Brain pericyte (primary cell): ENCODE measurements at regions not wholly inside any gene's neighbourhood (a gene's known extent, or its start where the extent isn't known, plus 50 kb on each side); places are given as distances from the start of the nearest gene placed in this dataset.

Source experiments
- DNase-seq: peaks from one replicate; pipeline ENCODE4 v3.0.0-alpha.2; 2012; ENCODE audit warnings: low read depth, low spot score

GRCh38 chr4:155514628-155515027 is 137.9 kb upstream of the MAP9 start:
- no peak for DNase-seq

DNA sequence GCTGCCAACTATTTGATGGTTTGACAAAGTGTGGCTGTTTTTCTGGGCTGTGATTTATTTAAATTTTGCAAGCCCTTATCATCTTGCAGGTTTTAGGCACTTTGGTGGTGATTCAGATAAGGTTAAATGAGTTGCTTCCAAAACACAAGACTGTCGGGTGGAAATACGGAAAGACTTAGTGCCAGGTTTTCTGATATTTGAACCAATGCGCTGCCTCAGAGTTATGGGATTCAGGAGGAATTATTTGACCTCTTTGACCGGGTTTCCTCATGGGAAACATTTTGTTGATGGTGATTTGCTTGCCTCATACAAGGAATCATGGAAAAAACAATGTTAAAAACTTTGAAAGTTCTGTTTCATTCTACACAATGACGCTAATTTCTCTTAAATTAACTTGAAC is 136.1 kb upstream of the MAP9 start:
- DNase-seq = no peak

GRCh38 chr4:155512046-155512445 is 135.3 kb upstream of the MAP9 start:
- no peak for DNase-seq

GRCh38 chr4:155510771-155511170 is 134.0 kb upstream of the MAP9 start:
- DNase-seq = no peak

DNA sequence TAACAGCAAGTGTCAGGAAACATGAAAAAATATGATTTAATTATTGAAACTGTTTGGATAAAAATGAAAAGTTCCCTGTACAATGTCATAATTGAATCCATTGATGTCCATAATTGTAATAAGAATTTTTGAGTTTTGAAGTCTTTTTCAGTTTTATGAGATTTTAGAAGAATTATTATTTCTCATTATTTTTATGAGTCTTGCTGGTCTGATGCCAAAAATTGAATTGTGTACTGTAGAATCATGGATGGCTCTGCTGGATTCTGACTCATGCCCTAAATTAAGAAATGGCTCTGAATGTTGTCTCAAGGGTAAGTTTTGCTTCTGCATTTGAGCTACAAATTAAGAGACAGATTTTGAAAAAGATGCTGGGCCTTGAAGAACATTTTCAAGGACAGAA is 132.8 kb upstream of the MAP9 start:
- DNase-seq = no peak

DNA sequence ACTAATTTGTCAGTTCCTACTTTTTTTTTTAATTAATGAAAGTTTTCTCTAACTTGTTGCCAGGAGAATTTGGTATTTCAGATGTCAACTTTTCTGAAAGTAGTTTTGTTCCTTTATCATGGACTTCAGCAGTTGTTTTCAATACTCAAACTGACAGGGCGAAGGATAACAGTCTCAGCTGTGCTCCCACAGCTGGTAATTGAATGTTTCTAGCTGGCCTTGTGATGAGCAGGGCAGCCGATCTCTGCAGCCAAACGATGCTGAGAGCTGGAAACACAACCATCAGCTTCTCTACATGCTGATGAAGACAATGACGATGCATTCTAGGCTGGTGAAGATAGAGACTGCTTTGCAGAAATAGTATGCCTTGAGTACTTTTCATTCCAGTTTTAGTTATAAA is 130.0 kb upstream of the MAP9 start:
- DNase-seq = no peak

DNA sequence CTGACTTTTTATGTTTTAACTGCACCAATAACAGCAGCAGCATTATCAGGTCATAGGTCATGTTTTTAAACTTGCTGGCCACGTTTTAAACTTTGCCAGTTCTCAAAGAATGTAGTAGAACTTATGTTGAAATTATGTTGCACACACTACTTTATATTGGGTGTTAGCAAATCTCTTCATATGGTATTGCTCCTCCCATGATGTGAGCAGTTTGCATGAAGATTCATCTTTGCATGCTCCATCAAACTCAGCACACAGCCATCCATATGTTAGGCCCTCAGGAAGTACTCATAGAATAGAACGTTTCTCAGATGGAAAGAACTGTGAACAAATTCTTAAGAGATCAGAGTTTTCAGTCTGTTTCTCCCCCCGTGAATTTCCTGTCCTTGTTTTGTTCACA is 128.6 kb upstream of the MAP9 start:
- no peak for DNase-seq

DNA sequence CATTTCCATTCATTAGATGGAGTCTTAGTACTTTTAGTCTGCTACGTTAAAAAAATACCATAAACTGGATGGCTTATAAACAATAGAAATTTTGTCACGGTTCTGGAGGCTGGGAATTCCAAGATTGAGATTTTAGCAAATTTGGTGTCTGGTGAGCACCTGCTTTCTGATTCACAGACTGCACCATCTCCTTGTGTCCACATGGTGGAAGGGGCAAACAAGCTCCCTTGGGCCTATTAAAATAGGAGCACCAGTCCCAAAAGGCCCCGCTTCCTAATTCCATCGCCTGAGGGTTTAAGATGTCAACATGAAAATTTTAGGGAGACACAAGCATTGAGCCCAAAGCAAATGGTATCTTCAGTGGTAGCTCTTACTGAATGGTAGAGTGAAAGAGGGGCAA is 120.5 kb upstream of the MAP9 start:
- no peak for DNase-seq

- DNase-seq = no peak
These were observed 119.5 kb upstream of the MAP9 start for GRCh38 chr4:155496294-155496626.

GRCh38 chr4:155495572-155496293 is 119.0 kb upstream of the MAP9 start:
- DNase-seq = no peak

GRCh38 chr4:155494037-155494718 is 117.4 kb upstream of the MAP9 start:
- DNase-seq = no peak

DNA sequence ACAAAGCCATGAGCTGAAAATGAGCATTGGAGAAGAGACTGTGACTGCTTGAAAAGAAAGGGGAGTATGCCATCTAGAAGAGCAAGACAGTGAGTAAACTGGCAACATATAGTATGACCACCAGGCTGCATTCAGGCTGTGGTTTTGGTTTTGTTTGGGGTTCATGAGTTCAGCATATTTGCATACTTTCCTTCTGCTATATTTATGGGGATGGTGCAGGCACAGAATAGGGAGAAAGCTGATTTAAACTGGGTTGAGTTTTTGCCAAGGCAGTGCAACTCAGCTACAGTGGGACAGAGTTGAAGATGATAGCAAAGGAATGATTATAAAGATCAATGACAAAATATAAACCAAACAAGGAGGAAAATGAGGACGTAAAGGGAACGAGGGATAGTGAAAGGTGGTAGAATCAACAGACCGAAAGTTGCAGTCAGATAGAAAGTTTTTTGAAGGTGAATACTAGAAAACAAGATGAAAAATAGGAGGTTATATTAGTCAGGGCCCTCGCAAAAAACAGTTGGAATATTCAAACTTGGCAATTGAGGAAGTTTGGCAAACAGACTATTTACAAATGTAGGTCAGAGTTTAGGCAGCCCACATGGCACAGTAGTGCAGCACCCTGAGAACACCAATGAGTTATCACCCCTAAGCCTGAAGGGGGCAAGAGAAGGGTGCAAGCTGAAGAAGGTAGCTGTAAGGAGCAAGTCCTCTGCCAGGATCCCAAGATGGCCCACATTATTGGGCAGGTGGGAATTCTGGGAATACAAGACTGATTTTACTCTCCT is 114.8 kb upstream of the MAP9 start:
- DNase-seq = no peak

- no peak for DNase-seq
These were observed 112.5 kb upstream of the MAP9 start for GRCh38 chr4:155489271-155489670.

DNA sequence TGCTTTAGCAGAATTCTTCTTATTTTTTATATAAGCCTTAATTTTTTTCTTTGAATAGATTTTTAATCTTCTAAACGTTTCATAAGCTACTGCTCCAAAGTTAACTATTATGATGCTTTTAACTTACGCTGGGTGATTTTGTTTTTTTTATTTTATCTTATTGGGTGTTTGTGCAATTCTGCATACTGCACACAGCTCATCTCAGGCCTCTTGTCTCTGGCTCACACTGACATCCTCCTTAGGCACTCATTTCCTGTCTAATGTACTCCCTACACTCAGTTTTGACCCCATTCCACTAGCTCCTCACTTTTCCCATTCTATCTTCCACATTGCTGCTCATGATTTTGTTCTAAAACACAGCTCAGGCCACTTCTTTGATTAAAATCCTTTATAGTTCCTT is 111.9 kb upstream of the MAP9 start:
- DNase-seq = no peak

DNA sequence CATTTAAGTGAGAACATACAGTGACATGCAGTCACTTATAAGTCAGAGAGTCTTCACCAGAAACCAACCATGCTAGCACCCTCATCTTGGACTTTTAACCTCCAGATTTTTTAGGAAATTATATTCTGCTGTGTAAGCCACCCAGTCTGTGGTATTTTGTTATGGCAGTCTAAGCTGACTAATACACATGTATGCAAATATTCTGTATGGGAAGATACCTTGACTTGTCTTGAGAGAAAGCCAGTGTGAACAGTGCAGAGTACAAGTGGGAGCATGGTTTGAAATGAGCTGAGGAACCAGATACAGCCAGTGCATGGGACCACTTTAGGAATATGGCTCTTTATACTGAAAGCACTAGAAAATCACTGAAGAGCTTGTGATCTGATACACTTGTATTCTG is 110.4 kb upstream of the MAP9 start:
- no peak for DNase-seq

GRCh38 chr4:155481150-155481549 is 104.4 kb upstream of the MAP9 start:
- no peak for DNase-seq

GRCh38 chr4:155479835-155480234 is 103.1 kb upstream of the MAP9 start:
- DNase-seq = no peak

DNA sequence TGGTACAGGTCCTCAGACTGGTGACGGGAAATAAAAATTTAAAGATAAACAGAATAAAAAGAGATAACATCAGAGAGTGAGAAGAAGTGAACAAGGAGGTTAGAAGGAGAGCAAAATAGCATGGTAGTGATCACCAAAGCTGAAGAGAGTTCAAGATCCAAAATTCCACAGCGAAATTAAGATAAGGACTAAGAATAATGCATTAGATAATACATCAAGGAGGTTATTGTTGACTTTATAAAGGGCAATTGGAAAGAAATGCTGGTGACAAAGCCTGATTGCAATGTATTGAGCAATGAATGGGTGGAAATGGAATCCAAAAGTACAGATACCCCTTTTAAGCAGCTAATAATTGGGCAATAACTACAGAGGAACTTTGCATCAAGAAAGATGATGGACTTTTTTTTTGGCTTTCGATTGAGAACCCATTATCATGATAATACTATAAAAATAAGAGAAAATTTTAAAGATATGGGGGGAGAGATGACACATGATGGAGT is 101.6 kb upstream of the MAP9 start:
- DNase-seq = no peak

DNA sequence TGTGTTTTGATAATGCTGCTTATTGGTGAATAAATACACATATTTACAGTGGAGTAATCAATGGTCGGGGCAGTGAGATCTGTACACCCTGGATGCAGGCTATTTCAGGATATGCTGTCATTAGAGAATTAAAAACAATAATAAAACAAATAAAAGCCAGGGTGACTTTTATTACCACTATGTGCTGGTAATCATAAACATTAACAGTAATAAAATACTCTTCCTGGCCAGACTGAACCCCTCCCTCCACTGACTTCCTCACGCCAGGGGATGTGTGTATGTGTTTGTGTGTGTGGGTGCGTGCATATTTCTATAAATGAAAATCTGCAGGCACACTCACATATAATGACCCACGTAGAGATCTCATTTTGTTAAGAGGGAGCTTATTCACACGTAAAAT is 98.0 kb upstream of the MAP9 start:
- DNase-seq = no peak

DNA sequence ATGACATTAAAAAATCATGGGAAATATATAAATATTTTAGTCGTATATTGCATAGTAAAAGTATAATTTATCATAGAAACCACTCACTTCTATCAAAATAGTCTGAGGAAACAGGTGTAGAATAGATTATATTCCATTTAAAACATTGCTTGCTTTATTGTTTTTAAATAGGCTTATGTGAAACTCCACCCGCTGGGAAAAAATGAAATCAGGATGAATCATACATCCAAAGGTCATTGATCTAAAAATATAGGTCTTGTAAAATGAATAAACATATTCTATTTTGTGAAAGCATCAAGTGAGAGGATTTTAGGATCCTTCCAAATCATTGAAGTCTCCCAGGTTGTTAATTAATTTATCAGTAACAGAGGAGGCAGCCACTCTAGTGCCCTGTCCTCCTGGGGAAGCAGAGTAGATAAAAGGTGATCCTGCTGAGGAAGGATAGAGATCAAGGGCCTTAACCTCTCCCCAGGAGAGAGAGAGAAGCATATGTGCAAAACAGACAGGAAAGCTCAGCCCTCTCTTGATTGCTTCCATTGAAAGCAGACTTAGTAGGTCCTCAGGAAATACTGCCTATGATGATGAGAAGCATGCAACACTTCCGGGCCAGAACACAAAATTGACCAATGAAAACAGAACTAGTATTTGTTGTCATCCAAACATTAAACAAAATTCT is 96.8 kb upstream of the MAP9 start:
- peak; percentile 17 for DNase-seq

DNA sequence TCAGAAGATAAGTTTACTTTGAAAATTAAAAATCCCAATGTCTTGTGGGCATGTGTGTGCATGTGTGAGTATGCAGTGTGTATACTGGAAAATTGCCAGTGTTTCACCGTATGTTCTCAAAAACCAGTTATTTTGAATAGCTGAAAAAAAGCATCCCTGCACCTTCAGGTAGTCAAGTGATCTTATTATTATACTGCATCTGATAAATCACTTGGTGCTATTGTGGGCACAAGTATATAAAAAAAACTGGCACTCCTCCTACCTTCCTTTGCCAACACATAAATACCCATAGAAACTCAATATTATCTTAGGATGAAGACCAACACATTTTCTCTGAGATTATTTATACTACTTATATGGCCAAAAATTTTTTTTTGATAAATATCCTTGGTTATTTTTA is 91.5 kb upstream of the MAP9 start:
- DNase-seq = no peak

DNA sequence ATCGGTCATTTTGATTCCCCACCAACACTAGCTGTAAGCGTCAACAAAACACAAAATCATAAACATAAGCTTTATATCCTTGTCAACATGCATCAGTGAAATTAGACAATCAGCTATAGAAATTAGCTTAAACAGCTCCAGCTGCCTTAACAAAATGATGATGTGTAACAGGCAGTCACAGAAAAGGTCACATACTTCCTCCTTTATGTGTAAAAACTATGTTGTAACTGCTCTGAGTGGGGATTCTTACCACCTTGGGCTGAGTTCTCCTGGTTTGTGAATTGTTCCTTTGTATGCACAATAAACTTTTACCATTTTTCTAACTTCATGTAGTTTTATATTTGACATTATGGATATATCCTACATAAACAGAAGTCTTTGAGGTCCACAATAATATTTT is 73.9 kb upstream of the MAP9 start:
- DNase-seq = no peak
